HCT116 (cell line): ENCODE measurements at regions not wholly inside any gene's neighbourhood (a gene's known extent, or its start where the extent isn't known, plus 50 kb on each side); places are given as distances from the start of the nearest gene placed in this dataset.

ENCODE experiments used
- CEBPB ChIP-seq: IDR thresholded peaks from 2 replicates; pipeline ENCODE4 v1.6.1; 2012; ENCODE audit warnings: low read depth
- CTCF ChIP-seq, 3 experiments: fragments of 200-600 bp in 1 of 3; sonication (generic) in 1 of 3; IDR thresholded peaks in 2 of 3; conservative IDR thresholded peaks in 1 of 3; 2 replicates each; pipeline ENCODE4 v1.5.1; 2012 to 2017; ENCODE audit warnings: low read depth in 2 of 3, low read length in 2 of 3, antibody characterized with exemption in 1 of 3, borderline replicate concordance in 1 of 3, control low read depth in 1 of 3, mild to moderate bottlenecking in 1 of 3, mixed read lengths in 1 of 3, mixed run types in 1 of 3, moderate library complexity in 1 of 3; ENCODE audit not compliant: insufficient read depth in 1 of 3
- EZH2 ChIP-seq: fragments of 200-600 bp; sonication (generic); IDR thresholded peaks from 2 replicates; pipeline ENCODE4 v1.6.1; 2017; ENCODE audit warnings: antibody characterized with exemption, mixed run types
- MAX ChIP-seq: IDR thresholded peaks from 2 replicates; pipeline ENCODE4 v1.6.1; 2012
- POLR2A ChIP-seq: IDR thresholded peaks from 2 replicates; pipeline ENCODE4 v1.7.0; 2011; ENCODE audit warnings: borderline replicate concordance; ENCODE audit not compliant: insufficient read depth, insufficient read length; ENCODE audit errors: extremely low read depth

GRCh38 chr14:103187911-103188310 lies 64.7 kb downstream of the TNFAIP2 start:
- TF ChIP-seq CTCF (IDR thresholded peaks at IDR 0.05 in 2 of 3, conservative IDR thresholded peaks at IDR 0.05 in 1 of 3; ENCODE audit: borderline replicate concordance in 1 of 3, insufficient read depth in 1 of 3, low read depth in 2 of 3, low read length in 2 of 3) (no peak), MAX (no peak), EZH2 (no peak), CEBPB (no peak), POLR2A (no peak)
